ENCODE measurements at regions not wholly inside any gene's neighbourhood (a gene's known extent, or its start where the extent isn't known, plus 50 kb on each side); places are given as distances from the start of the nearest gene placed in this dataset.

GRCh38 chr1:229825042-229825441 lies 199.0 kb downstream of the URB2 start:
- H3K4me3 ChIP-seq, result no peak overlapping the region
- H3K9me3 ChIP-seq, result no peaks in the 10 kb centered on the region
- H3K4me1 ChIP-seq, result no peaks in the 10 kb centered on the region
- 17% methylated on average over 2 of the region's 2 CpGs for WGBS (ENCODE audit: missing lambda C conversion rate)
- ChIA-PET CTCF (no interaction called here), POLR2A (no interaction called here)
- H3K4me2 ChIP-seq, result no peak overlapping the region
- ATAC-seq (no peak), DNase-seq (ENCODE audit: low read depth in 1 of 2, low spot score in 1 of 2) (no peak), FAIRE-seq (no peak)
- no peak overlapping the region for H3K27ac ChIP-seq
- TF ChIP-seq, protein P1, sequence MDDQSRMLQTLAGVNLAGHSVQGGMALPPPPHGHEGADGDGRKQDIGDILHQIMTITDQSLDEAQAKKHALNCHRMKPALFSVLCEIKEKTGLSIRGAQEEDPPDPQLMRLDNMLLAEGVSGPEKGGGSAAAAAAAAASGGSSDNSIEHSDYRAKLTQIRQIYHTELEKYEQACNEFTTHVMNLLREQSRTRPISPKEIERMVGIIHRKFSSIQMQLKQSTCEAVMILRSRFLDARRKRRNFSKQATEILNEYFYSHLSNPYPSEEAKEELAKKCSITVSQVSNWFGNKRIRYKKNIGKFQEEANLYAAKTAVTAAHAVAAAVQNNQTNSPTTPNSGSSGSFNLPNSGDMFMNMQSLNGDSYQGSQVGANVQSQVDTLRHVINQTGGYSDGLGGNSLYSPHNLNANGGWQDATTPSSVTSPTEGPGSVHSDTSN (IDR thresholded peaks at IDR 0.05), result no peak
- TF ChIP-seq NPAS2 (CRISPR knock-in tag; IDR thresholded peaks at IDR 0.05; ENCODE audit: borderline replicate concordance), result no peak

DNA sequence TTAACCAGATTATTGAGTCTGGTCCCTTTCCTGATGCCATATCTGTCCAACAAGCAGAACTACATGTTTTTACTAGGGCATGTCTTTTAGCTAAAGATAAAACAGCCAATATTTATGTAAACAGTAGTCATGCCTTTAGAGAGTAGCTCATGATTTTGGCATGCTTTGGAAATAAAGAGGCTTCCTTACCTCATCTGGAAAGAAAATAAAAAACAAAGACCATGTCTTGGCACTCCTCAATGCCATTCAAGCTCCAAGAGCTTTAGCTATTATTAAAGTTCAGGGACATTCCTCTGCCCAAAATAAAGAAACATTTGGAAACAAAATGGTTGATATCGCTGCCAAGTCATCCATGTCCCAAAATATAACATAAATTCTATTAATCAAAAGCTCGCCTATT lies 202.4 kb downstream of the URB2 start:
- ATAC-seq (no peak), DNase-seq (ENCODE audit: low read depth in 1 of 2, low spot score in 1 of 2) (no peak), FAIRE-seq (no peak)
- TF ChIP-seq JUN (IDR thresholded peaks at IDR 0.05) (no peak), BHLHE40 (IDR thresholded peaks at IDR 0.05; ENCODE audit: low read depth, low read length) (no peak)
- no peak overlapping the region for H3K27ac ChIP-seq
- ChIA-PET CTCF (no interaction called here), POLR2A (no interaction called here)
- H3K9me3 ChIP-seq, result no peaks in the 10 kb centered on the region
- H3K4me3 ChIP-seq, result no peak overlapping the region
- no peaks in the 10 kb centered on the region for H3K4me1 ChIP-seq
- 14% methylated on average over 2 of the region's 2 CpGs for WGBS (ENCODE audit: missing lambda C conversion rate)
- H3K4me2 ChIP-seq, result no peak overlapping the region

- CTCF ChIA-PET, result interaction anchor here (1.3 kb wide), 1 partner anchor 9 kb away, joined by 3 read pairs; no protein-coding TSS in a partner anchor
- Histone ChIP-seq H3K27ac (no peak overlapping the region), H3K9me3 (no peaks in the 10 kb centered on the region), H3K4me1 (no peaks in the 10 kb centered on the region), H3K4me3 (no peak overlapping the region), H3K4me2 (no peak overlapping the region)
- no peak for FAIRE-seq
- TF ChIP-seq MYC (IDR thresholded peaks at IDR 0.05; ENCODE audit: borderline replicate concordance, low read length) (no peak), EHF (CRISPR knock-in tag; IDR thresholded peaks at IDR 0.05) (no peak), HES2 (IDR thresholded peaks at IDR 0.05) (no peak), PHF8 (IDR thresholded peaks at IDR 0.05; ENCODE audit: borderline replicate concordance, low read depth) (no peak), JUN (IDR thresholded peaks at IDR 0.05) (no peak), MAZ (IDR thresholded peaks at IDR 0.05; ENCODE audit: borderline replicate concordance, low read depth, low read length) (no peak), POLR2A (IDR thresholded peaks at IDR 0.05; ENCODE audit: low read length) (no peak), HEYL (CRISPR knock-in tag; IDR thresholded peaks at IDR 0.05) (no peak)
- TF ChIP-seq, protein P2, sequence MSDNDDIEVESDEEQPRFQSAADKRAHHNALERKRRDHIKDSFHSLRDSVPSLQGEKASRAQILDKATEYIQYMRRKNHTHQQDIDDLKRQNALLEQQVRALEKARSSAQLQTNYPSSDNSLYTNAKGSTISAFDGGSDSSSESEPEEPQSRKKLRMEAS (IDR thresholded peaks at IDR 0.05), result no peak
- no peak for DNase-seq (ENCODE audit: low read depth in 1 of 2, low spot score in 1 of 2)
- WGBS (ENCODE audit: missing lambda C conversion rate), result 4% methylated on average over 3 of the region's 3 CpGs
- POLR2A ChIA-PET, result no interaction called here
- ATAC-seq, result no peak
These were observed 206.6 kb downstream of the URB2 start for GRCh38 chr1:229832695-229833094.

DNA sequence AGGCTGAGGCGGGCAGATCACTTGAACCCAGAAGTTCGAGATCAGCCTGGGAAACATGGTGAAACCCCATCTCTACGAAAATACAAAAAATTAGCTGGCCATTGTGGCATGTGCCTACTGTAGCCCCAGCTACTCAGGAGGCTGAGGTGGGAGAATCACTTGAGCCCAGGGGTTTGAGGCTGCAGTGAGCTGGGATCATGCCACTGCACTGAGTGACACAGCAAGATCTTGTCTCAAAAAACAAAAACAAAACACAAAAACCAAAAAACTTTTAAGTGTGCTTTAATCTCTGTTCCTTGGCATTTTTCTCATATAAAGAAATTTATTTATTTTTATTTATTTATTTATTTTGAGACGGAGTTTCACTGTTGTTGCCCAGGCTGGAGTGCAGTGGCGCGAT lies 208.2 kb downstream of the URB2 start:
- ATAC-seq (no peak), FAIRE-seq (no peak), DNase-seq (ENCODE audit: low read depth in 1 of 2, low spot score in 1 of 2) (no peak)
- H3K4me1 ChIP-seq, result no peaks in the 10 kb centered on the region
- H3K9me3 ChIP-seq, result no peaks in the 10 kb centered on the region
- POLR2A ChIA-PET, result no interaction called here
- no peak for TF ChIP-seq HES2 (IDR thresholded peaks at IDR 0.05)
- no peak for TF ChIP-seq EP300 (IDR thresholded peaks at IDR 0.05)
- TF ChIP-seq EHF (CRISPR knock-in tag; IDR thresholded peaks at IDR 0.05), result no peak
- TF ChIP-seq ZNF302 (CRISPR knock-in tag; IDR thresholded peaks at IDR 0.05), result no peak
- TF ChIP-seq ZFP36 (IDR thresholded peaks at IDR 0.05; ENCODE audit: borderline replicate concordance, partially characterized antibody), result no peak
- 54% methylated on average over 6 of the region's 6 CpGs for WGBS (ENCODE audit: missing lambda C conversion rate)
- H3K4me3 ChIP-seq, result no peak overlapping the region
- CTCF ChIA-PET, result interaction anchor here (0.6 kb wide), 1 partner anchor 1131 kb away, joined by 3 read pairs; no protein-coding TSS in a partner anchor
- H3K4me2 ChIP-seq, result no peak overlapping the region
- no peak overlapping the region for H3K27ac ChIP-seq

DNA sequence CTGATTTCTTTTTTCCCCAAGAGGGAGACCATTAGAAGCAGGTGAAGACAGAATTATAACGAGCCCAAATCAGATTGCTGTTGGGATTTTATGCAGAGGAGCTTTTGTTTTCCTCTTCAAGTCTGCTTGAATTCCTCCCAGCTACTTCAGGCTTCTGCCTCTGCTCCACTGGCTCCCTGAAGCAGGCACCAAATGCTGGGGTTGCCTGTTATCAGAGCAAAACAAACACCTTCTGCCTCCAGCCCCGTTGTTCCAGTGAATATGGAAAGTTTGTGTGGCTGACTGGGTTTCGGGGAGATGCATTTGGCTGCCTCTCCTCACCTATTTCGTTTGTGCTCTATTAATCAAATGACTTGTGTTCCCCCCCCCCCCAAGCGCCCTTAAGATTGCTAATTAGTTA lies 209.2 kb downstream of the URB2 start:
- H3K4me1 ChIP-seq, result no peaks in the 10 kb centered on the region
- CTCF ChIA-PET, result interaction anchor here (1.5 to 2.1 kb wide), 2 partner anchors 14 to 413 kb away, joined by 3 to 9 read pairs; no protein-coding TSS in a partner anchor
- ATAC-seq (no peak), DNase-seq (ENCODE audit: low read depth in 1 of 2, low spot score in 1 of 2) (no peak), FAIRE-seq (no peak)
- POLR2A ChIA-PET, result no interaction called here
- 5% methylated on average over 5 of the region's 5 CpGs for WGBS (ENCODE audit: missing lambda C conversion rate)
- no peak overlapping the region for H3K4me3 ChIP-seq
- no peak overlapping the region for H3K27ac ChIP-seq
- H3K9me3 ChIP-seq, result no peaks in the 10 kb centered on the region
- H3K4me2 ChIP-seq, result no peak overlapping the region
- TF ChIP-seq CBX8 (IDR thresholded peaks at IDR 0.05) (no peak; the same call in 1 of the 2 replicates), RCOR1 (IDR thresholded peaks at IDR 0.05; ENCODE audit: low read depth, low read length) (no peak), NR3C1 (IDR thresholded peaks at IDR 0.05) (no peak), HOXA7 (CRISPR knock-in tag; IDR thresholded peaks at IDR 0.05) (no peak), CEBPB (IDR thresholded peaks at IDR 0.05) (no peak), HOXB5 (CRISPR knock-in tag; IDR thresholded peaks at IDR 0.05) (no peak), HEYL (CRISPR knock-in tag; IDR thresholded peaks at IDR 0.05) (no peak), GATA3 (IDR thresholded peaks at IDR 0.05; ENCODE audit: borderline replicate concordance) (no peak), FOXS1 (CRISPR knock-in tag; IDR thresholded peaks at IDR 0.05) (no peak), EP300 (IDR thresholded peaks at IDR 0.05) (no peak)
- TF ChIP-seq, protein P1 (IDR thresholded peaks at IDR 0.05), result no peak
